ENCODE measurements at regions not wholly inside any gene's neighbourhood (a gene's known extent, or its start where the extent isn't known, plus 50 kb on each side); places are given as distances from the start of the nearest gene placed in this dataset.

DNA sequence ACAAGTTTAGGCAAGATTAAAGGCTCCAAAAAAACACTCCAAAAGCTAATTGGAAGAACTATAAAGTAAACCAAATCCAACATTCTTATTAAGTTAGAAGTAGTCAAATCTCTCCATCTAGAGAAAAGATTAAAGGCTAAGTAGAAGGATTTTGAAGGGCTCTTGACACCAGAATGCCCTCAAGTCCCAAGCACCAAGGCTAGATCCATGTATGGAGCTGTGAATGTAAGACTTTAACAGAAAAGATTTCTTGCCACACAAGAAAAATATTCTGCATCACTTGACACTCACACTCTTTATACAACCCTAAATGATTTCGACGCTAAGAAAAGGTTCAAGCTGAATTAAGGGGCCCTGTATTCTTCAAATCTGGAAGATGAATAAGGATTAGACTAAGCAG is 345.2 kb downstream of the VGLL3 start:
- TF ChIP-seq, protein P1, sequence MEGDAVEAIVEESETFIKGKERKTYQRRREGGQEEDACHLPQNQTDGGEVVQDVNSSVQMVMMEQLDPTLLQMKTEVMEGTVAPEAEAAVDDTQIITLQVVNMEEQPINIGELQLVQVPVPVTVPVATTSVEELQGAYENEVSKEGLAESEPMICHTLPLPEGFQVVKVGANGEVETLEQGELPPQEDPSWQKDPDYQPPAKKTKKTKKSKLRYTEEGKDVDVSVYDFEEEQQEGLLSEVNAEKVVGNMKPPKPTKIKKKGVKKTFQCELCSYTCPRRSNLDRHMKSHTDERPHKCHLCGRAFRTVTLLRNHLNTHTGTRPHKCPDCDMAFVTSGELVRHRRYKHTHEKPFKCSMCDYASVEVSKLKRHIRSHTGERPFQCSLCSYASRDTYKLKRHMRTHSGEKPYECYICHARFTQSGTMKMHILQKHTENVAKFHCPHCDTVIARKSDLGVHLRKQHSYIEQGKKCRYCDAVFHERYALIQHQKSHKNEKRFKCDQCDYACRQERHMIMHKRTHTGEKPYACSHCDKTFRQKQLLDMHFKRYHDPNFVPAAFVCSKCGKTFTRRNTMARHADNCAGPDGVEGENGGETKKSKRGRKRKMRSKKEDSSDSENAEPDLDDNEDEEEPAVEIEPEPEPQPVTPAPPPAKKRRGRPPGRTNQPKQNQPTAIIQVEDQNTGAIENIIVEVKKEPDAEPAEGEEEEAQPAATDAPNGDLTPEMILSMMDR (IDR thresholded peaks at IDR 0.05): no peak
- no peak for TF ChIP-seq POLR2AphosphoS5 (IDR thresholded peaks at IDR 0.05; ENCODE audit: low read depth, low read length)

All from Panc1 (cell line).